ENCODE measurements at regions not wholly inside any gene's neighbourhood (a gene's known extent, or its start where the extent isn't known, plus 50 kb on each side); places are given as distances from the start of the nearest gene placed in this dataset.
"Not testable (repeated sequence)": the region's sequence is repeated elsewhere in the genome, so short reads cannot be mapped to it uniquely, and the experiment has no call there.

GRCh38 chr16:6701096-6701495 is 631.5 kb upstream of the RBFOX1 start:
- no peak overlapping the region for H3K4me3 Mint-ChIP-seq
- H3K27ac Mint-ChIP-seq: no peak overlapping the region
- no peak for TF ChIP-seq CTCF (IDR thresholded peaks at IDR 0.05; ENCODE audit: unreplicated experiment)
- no peaks in the 10 kb centered on the region for H3K4me1 Mint-ChIP-seq
- H3K9me3 Mint-ChIP-seq: no peaks in the 10 kb centered on the region
- H3K27me3 Mint-ChIP-seq (ENCODE audit: low read depth): peaks cover 5% of the 10 kb centered on the region
- no peak for DNase-seq (ENCODE audit: low spot score in 2 of 2, unreplicated experiment in 2 of 2)
- H3K36me3 Mint-ChIP-seq: no peaks in the 10 kb centered on the region

GRCh38 chr16:6698548-6698947 is 634.1 kb upstream of the RBFOX1 start:
- Mint-ChIP-seq H3K4me1 (no peaks in the 10 kb centered on the region), H3K36me3 (no peaks in the 10 kb centered on the region), H3K27ac (no peak overlapping the region), H3K27me3 (ENCODE audit: low read depth) (no peaks in the 10 kb centered on the region), H3K4me3 (no peak overlapping the region), H3K9me3 (no peaks in the 10 kb centered on the region)
- TF ChIP-seq CTCF (IDR thresholded peaks at IDR 0.05; ENCODE audit: unreplicated experiment): no peak
- no peak for DNase-seq (ENCODE audit: low spot score in 2 of 2, unreplicated experiment in 2 of 2)

GRCh38 chr16:6695666-6696065 is 637.0 kb upstream of the RBFOX1 start:
- no peak for TF ChIP-seq CTCF (IDR thresholded peaks at IDR 0.05; ENCODE audit: unreplicated experiment)
- Mint-ChIP-seq H3K36me3 (no peaks in the 10 kb centered on the region), H3K4me1 (no peaks in the 10 kb centered on the region), H3K4me3 (no peak overlapping the region), H3K9me3 (no peaks in the 10 kb centered on the region), H3K27me3 (ENCODE audit: low read depth) (no peaks in the 10 kb centered on the region), H3K27ac (no peak overlapping the region)
- no peak for DNase-seq (ENCODE audit: low spot score in 2 of 2, unreplicated experiment in 2 of 2)

GRCh38 chr16:6694636-6695035 is 638.0 kb upstream of the RBFOX1 start:
- Mint-ChIP-seq H3K4me3 (no peak overlapping the region), H3K9me3 (no peaks in the 10 kb centered on the region), H3K27ac (no peak overlapping the region), H3K27me3 (ENCODE audit: low read depth) (no peaks in the 10 kb centered on the region), H3K36me3 (no peaks in the 10 kb centered on the region), H3K4me1 (no peaks in the 10 kb centered on the region)
- DNase-seq (ENCODE audit: low spot score in 2 of 2, unreplicated experiment in 2 of 2): no peak
- no peak for TF ChIP-seq CTCF (IDR thresholded peaks at IDR 0.05; ENCODE audit: unreplicated experiment)

GRCh38 chr16:6693418-6693817 is 639.2 kb upstream of the RBFOX1 start:
- H3K4me1 Mint-ChIP-seq: not testable (repeated sequence)

GRCh38 chr16:6692874-6693273 is 639.8 kb upstream of the RBFOX1 start:
- H3K9me3 Mint-ChIP-seq: peaks cover 4% of the 10 kb centered on the region
- no peaks in the 10 kb centered on the region for H3K27me3 Mint-ChIP-seq (ENCODE audit: low read depth)
- no peak for DNase-seq (ENCODE audit: low spot score in 2 of 2, unreplicated experiment in 2 of 2)
- no peaks in the 10 kb centered on the region for H3K36me3 Mint-ChIP-seq
- H3K4me3 Mint-ChIP-seq: no peak overlapping the region
- no peaks in the 10 kb centered on the region for H3K4me1 Mint-ChIP-seq
- H3K27ac Mint-ChIP-seq: no peak overlapping the region
- TF ChIP-seq CTCF (IDR thresholded peaks at IDR 0.05; ENCODE audit: unreplicated experiment): no peak

More at GRCh38 chr16:6693418-6693817, 639.2 kb upstream of the RBFOX1 start:
- not testable (repeated sequence) for H3K27ac Mint-ChIP-seq; H3K36me3 Mint-ChIP-seq; DNase-seq (ENCODE audit: low spot score in 2 of 2, unreplicated experiment in 2 of 2); H3K9me3 Mint-ChIP-seq; H3K27me3 Mint-ChIP-seq (ENCODE audit: low read depth); H3K4me3 Mint-ChIP-seq
